IPS DF 6.9 (cell line): ENCODE measurements at regions not wholly inside any gene's neighbourhood (a gene's known extent, or its start where the extent isn't known, plus 50 kb on each side); places are given as distances from the start of the nearest gene placed in this dataset.

Source experiments
- DNase-seq: peaks from one replicate; pipeline ENCODE4 v3.0.0-alpha.2; 2013; ENCODE audit warnings: low read depth, low spot score
- H3K27ac ChIP-seq: one replicate; pipeline ENCODE4 v1.5.1; 2013; ENCODE audit warnings: low read length, control low read depth
- H3K27me3 ChIP-seq: 2 replicates; pipeline ENCODE4 v1.6.1; 2013; ENCODE audit warnings: mild to moderate bottlenecking, low read length; ENCODE audit not compliant: control insufficient read depth, insufficient read depth
- H3K36me3 ChIP-seq: 2 replicates; pipeline ENCODE4 v1.6.1; 2013; ENCODE audit warnings: low read length; ENCODE audit not compliant: control insufficient read depth, insufficient read depth
- H3K4me1 ChIP-seq: 2 replicates; pipeline ENCODE4 v1.6.1; 2013; ENCODE audit warnings: low read length; ENCODE audit not compliant: control insufficient read depth, insufficient read depth
- H3K4me3 ChIP-seq: 2 replicates; pipeline ENCODE4 v1.5.1; 2013; ENCODE audit warnings: mild to moderate bottlenecking, low read length
- H3K9me3 ChIP-seq: 2 replicates; pipeline ENCODE4 v1.6.1; 2013; ENCODE audit warnings: low read length, inconsistent platforms; ENCODE audit not compliant: control insufficient read depth, insufficient read depth
- WGBS: extraction: QIAGEN DNeasy Blood & Tissue Kit; methylation state at CpG from one replicate; pipeline ENCODE4 v1.1.7; 2013; ENCODE audit warnings: mixed read lengths, missing lambda C conversion rate; ENCODE audit not compliant: insufficient read length, insufficient coverage; 5-methylcytosine and 5-hydroxymethylcytosine counted together

GRCh38 chr16:27698746-27699145, 148.8 kb downstream of the KATNIP start:
- no peaks in the 10 kb centered on the region for H3K36me3 ChIP-seq
- H3K4me1 ChIP-seq: peaks cover 5% of the 10 kb centered on the region; the same call in 1 of the 2 replicates

DNA sequence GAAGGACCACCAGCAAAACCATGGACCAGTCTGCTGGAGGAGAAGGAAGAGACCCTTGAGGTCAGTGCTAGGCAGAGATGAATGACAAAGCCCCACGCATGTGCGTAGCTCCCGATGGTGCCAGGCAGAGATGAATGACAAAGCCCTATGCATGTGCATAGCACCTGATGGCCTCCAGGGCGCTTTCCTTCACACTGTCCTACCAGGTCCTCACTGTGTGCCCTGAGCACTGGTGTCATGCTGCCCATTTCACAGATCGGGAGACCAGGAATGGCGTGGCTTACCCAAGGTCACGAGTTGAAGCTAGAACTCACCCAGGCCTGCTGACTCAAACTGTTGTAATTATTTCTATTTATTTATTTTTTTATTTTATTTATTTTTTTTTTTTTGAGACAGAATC, 149.6 kb downstream of the KATNIP start:
- Histone ChIP-seq H3K27me3 (no peaks in the 10 kb centered on the region), H3K36me3 (no peaks in the 10 kb centered on the region), H3K27ac (no peak overlapping the region), H3K9me3 (no peaks in the 10 kb centered on the region), H3K4me1 (peaks cover 5% of the 10 kb centered on the region; the same call in 1 of the 2 replicates), H3K4me3 (no peak overlapping the region)
- no peak for DNase-seq
- no CpG with 5 or more reads among the region's 7 CpGs for WGBS

More at GRCh38 chr16:27698746-27699145, 148.8 kb downstream of the KATNIP start:
- Histone ChIP-seq H3K9me3 (no peaks in the 10 kb centered on the region), H3K27ac (no peak overlapping the region), H3K27me3 (no peaks in the 10 kb centered on the region), H3K4me3 (no peak overlapping the region)
- no CpG with 5 or more reads among the region's 8 CpGs for WGBS
- no peak for DNase-seq

DNA sequence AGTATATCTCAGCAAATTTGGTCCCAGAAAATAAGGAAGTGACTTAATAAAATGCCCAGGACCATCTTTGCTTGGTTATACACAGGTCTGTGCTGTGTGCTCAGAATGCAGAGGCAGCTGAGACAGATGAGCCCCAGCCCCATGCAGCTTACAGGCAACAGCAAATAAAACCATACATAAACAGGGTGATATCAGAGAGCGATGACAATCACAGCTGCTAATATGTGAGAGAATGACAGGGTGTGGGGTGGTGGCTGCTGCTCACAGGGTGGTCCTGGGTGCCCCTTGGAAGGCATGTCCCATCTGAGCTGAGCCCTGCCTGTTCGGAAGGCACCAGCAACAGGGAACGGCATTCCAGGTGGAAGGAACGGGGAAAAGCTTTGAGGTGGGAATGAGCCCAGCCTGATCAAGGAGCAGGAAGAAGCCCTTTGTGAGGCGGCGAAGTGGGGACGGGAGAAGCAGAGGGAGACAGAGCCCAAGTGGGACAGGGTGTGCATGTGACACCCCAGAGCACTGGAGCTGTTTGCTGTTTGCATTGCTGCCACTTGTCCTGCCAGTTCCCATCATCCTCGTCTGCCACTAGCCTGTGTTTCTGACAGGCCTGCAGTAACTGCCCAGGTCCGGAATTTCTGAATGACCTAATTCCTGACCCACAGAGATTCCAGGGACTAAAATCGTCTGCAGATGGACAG, 150.5 kb downstream of the KATNIP start:
- DNase-seq: no peak
- WGBS: no CpG with 5 or more reads among the region's 10 CpGs
- Histone ChIP-seq H3K27me3 (no peaks in the 10 kb centered on the region), H3K27ac (no peak overlapping the region), H3K9me3 (no peaks in the 10 kb centered on the region), H3K4me1 (peaks cover 5% of the 10 kb centered on the region; the same call in 1 of the 2 replicates), H3K4me3 (no peak overlapping the region), H3K36me3 (no peaks in the 10 kb centered on the region)

- Histone ChIP-seq H3K4me1 (peaks cover 5% of the 10 kb centered on the region; the same call in 1 of the 2 replicates), H3K27me3 (no peaks in the 10 kb centered on the region), H3K36me3 (no peaks in the 10 kb centered on the region), H3K9me3 (no peaks in the 10 kb centered on the region), H3K4me3 (no peak overlapping the region), H3K27ac (no peak overlapping the region)
- WGBS: no CpG with 5 or more reads among the region's 8 CpGs
- DNase-seq: no peak
Measured at GRCh38 chr16:27701381-27701780, 151.4 kb downstream of the KATNIP start.

DNA sequence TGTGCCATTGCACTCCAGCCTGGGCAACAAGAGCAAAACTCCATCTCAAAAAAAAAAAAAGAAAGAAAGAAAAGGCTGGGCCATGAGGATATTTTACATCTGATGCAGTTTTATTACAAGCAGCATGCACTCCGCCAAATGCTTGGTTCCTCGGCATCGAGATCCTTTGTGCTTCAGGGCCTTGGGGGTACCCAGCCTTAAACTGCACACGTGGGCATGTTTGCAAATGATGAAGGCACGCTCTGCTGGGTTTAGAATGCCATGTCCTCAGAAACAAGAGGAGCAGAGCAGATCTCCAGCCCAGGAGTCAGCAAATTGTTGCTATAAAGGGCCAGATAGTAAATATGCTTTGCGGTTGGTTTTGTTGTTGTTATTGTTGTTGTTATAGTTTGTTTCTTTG, 153.2 kb downstream of the KATNIP start:
- no peak overlapping the region for H3K4me3 ChIP-seq
- H3K9me3 ChIP-seq: no peaks in the 10 kb centered on the region
- DNase-seq: no peak
- H3K4me1 ChIP-seq: peaks cover 5% of the 10 kb centered on the region; the same call in 1 of the 2 replicates
- H3K27me3 ChIP-seq: no peaks in the 10 kb centered on the region
- no peaks in the 10 kb centered on the region for H3K36me3 ChIP-seq
- H3K27ac ChIP-seq: no peak overlapping the region
- WGBS: no CpG with 5 or more reads among the region's 6 CpGs

DNA sequence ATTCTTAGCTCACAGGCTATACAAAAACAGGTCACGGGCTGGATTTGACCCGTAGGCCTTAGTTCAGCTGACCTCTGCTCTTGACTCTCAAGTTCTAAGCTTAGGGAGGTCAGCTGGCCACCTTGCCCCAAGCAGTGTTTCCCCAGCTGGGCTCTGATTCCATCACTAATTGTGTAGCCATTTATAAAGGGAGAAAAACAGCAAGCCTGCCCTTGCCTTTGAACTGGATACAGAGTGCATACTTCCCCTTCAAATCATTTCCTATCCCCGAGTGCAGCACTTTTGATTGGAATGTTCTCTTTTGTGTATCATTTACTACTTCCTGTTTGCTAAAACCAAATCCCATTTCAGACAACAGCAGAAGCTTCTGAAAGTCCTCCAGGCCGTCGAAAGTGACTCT, 153.6 kb downstream of the KATNIP start:
- no CpG with 5 or more reads among the region's 5 CpGs for WGBS
- Histone ChIP-seq H3K9me3 (no peaks in the 10 kb centered on the region), H3K4me1 (0 out of 2 replicates have a peak, but pooled peaks cover 3% of the 10 kb centered on the region), H3K27ac (no peak overlapping the region), H3K4me3 (no peak overlapping the region), H3K36me3 (no peaks in the 10 kb centered on the region), H3K27me3 (no peaks in the 10 kb centered on the region)
- no peak for DNase-seq

DNA sequence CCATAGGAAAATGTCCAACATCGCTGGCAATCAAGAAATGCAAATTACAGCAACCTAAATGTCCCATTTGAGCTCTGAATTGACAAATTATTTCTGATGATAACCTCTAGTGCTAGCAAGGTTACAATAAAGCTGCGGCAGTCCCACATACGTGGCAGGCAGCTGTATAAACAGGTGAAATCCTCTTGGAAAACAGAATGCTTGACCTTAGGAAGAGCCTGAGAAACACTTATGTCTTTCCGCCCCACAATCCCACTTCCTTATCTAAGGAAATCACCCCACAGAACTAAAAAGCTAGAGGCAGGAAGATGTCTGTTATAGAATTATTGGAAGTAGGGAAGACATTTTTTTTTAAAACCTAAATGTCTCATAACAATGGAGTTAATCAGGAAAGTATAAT, 154.3 kb downstream of the KATNIP start:
- H3K27me3 ChIP-seq: no peaks in the 10 kb centered on the region
- no CpG with 5 or more reads among the region's 4 CpGs for WGBS
- no peak overlapping the region for H3K27ac ChIP-seq
- H3K4me3 ChIP-seq: no peak overlapping the region
- DNase-seq: no peak
- H3K9me3 ChIP-seq: no peaks in the 10 kb centered on the region
- 0 out of 2 replicates have a peak, but pooled peaks cover 3% of the 10 kb centered on the region for H3K4me1 ChIP-seq
- H3K36me3 ChIP-seq: no peaks in the 10 kb centered on the region

- no peaks in the 10 kb centered on the region; the same call in 1 of the 2 replicates for H3K36me3 ChIP-seq
- H3K27ac ChIP-seq: no peak overlapping the region
- DNase-seq: no peak
- WGBS: no CpG with 5 or more reads among the region's 10 CpGs
- H3K27me3 ChIP-seq: no peaks in the 10 kb centered on the region
- H3K9me3 ChIP-seq: no peaks in the 10 kb centered on the region
- H3K4me3 ChIP-seq: no peak overlapping the region
- H3K4me1 ChIP-seq: no peaks in the 10 kb centered on the region
Measured at GRCh38 chr16:27706156-27706865, 156.4 kb downstream of the KATNIP start.

DNA sequence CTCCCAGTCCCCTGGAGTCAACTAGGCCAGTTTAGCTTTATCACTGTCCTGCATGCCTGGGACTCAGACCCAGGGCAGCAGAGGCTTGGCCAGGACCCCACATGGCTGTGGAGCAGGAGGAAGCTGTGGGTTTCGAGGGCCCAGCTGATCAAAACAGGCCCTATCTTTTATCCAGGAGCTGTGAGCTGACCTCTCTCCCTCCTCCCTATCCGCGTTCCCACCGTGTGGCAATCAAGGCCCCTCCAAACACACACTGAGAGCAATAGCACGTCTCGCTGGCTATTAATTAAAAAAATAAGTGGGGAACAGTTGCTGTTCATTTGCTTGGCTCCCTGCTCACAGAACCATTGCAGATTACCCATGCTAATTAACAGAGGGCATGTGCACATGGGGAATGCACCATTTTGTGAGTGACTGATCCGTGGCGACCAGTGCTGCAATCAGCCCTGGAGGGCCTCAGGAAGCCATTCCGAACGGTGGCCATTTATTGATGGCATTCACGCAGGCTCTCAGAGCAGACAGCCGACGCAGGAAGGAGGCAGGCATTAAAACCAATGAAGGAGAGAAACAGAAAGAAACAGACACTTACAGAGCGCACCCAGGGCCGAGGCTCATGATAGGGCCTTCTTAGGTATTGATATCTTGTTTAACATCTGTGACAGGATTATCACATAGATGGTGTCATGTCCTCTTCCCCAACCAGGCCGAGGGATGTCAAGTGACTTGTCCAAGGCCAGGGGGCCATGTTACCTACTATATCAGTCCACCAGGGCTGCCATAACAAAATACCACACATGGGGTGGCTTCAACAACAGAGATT, 157.1 kb downstream of the KATNIP start:
- Histone ChIP-seq H3K4me3 (no peak overlapping the region), H3K4me1 (no peaks in the 10 kb centered on the region), H3K27me3 (no peaks in the 10 kb centered on the region), H3K9me3 (no peaks in the 10 kb centered on the region), H3K36me3 (no peaks in the 10 kb centered on the region; the same call in 1 of the 2 replicates), H3K27ac (no peak overlapping the region)
- no CpG with 5 or more reads among the region's 16 CpGs for WGBS
- no peak for DNase-seq

DNA sequence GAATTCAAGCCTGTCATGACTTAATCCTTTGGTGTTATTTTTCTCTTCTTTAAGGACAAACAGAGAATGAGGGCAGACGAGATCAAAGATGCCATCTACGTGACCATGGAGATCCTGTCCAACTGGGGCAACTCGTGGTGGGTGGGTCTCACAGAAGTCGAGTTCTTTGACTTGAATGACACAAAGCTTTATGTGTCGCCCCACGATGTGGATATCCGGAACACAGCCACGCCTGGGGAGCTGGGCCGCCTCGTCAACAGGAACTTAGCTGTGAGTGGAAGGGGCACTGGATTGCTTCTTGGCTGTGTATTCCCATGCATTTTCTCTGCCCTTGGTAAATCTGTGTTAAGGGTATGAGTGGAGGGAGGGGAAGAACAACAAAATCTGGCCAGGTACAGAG, 158.7 kb downstream of the KATNIP start:
- no peak for DNase-seq
- no peaks in the 10 kb centered on the region for H3K27me3 ChIP-seq
- no peak overlapping the region for H3K4me3 ChIP-seq
- H3K9me3 ChIP-seq: no peaks in the 10 kb centered on the region
- no peaks in the 10 kb centered on the region; the same call in 1 of the 2 replicates for H3K36me3 ChIP-seq
- no CpG with 5 or more reads among the region's 10 CpGs for whole genome bisulfite sequencing
- H3K27ac ChIP-seq: no peak overlapping the region
- H3K4me1 ChIP-seq: no peaks in the 10 kb centered on the region
